ENCODE measurements at regions not wholly inside any gene's neighbourhood (a gene's known extent, or its start where the extent isn't known, plus 50 kb on each side); places are given as distances from the start of the nearest gene placed in this dataset.

DNA sequence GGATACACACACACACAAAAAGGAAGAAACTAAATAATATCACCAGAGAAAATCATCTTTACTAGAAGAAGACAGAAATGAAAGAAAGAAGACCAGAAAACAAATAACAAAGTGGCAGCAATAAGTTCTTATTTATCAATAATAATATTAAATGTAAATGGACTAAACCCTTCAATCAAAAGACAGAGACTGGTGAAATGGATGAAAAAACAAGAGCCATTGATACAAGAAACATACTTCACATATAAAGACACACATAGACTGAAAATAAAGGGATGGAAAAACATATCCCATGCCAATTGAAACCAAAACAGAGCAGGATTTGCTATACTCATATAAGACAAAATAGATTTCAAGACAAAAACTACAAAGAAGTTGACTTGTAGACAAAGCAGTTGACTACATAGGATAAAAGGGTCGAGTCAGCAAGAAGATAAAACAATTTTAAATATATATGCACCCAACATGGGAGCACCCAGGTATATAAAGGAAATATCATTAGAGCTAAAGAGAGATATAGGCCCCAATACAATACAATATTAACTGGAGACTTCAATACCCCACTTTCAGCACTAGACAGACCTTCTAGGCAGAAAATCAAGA, 259.4 kb downstream of the EPM2A start:
- H2BK5ac ChIP-seq (ENCODE audit: low read depth, low read length) = no peak overlapping the region
- H2AFZ ChIP-seq (ENCODE audit: low read length) = no peak overlapping the region
- H3K79me1 ChIP-seq (ENCODE audit: low read depth, low read length) = no peaks in the 10 kb centered on the region
- no peaks in the 10 kb centered on the region for H3K9me3 ChIP-seq (ENCODE audit: insufficient read depth in 2 of 2, low read depth in 1 of 2, low read length in 1 of 2)
- no peak overlapping the region for H2BK12ac ChIP-seq (ENCODE audit: low read depth, low read length)
- no peak overlapping the region for H3K27ac ChIP-seq (ENCODE audit: low read depth, low read length)
- no peak overlapping the region for H2BK20ac ChIP-seq (ENCODE audit: low read length)
- no peaks in the 10 kb centered on the region for H3K79me2 ChIP-seq (ENCODE audit: control insufficient read depth in 1 of 2, insufficient read depth in 2 of 2, low read length in 2 of 2)
- H2AK5ac ChIP-seq (ENCODE audit: low read depth, low read length) = no peak overlapping the region
- H3K23ac ChIP-seq (ENCODE audit: insufficient read length) = no peak overlapping the region
- H3K4me1 ChIP-seq (replicated peaks in 1 of 4; ENCODE audit: control insufficient read depth in 3 of 4, insufficient read depth in 4 of 4, low read length in 3 of 4) = no peaks in the 10 kb centered on the region
- H3K27me3 ChIP-seq (replicated peaks in 1 of 4; ENCODE audit: control insufficient read depth in 3 of 4, extremely low read depth in 1 of 4, insufficient read depth in 3 of 4, low read length in 3 of 4) = no peaks in the 10 kb centered on the region
- 84% methylated on average over 1 of the region's 1 CpG; no CpG with 5 or more reads in 1 of the 2 experiments for WGBS, 2 experiments (ENCODE audit: extremely low coverage in 1 of 2, insufficient coverage in 1 of 2, insufficient read length in 1 of 2, insufficient replicate concordance in 2 of 2, low coverage in 1 of 2, low lambda C conversion rate in 2 of 2, missing lambda C conversion rate in 1 of 2)
- H3K14ac ChIP-seq (ENCODE audit: insufficient read length) = no peak overlapping the region
- no peak for DNase-seq (ENCODE audit: low read depth in 1 of 2, low spot score in 2 of 2)
- H3K9ac ChIP-seq (replicated peaks in 1 of 4; ENCODE audit: extremely low read depth in 1 of 4, low read depth in 3 of 4, low read length in 3 of 4) = no peak overlapping the region
- H3K4me2 ChIP-seq (ENCODE audit: insufficient read depth in 1 of 2, low read depth in 2 of 2, low read length in 2 of 2) = no peak overlapping the region
- no peak overlapping the region for H3K4me3 ChIP-seq (ENCODE audit: extremely low read depth in 1 of 4, insufficient read depth in 2 of 4, low read depth in 3 of 4, low read length in 4 of 4)
- no peak overlapping the region for H3K56ac ChIP-seq (replicated peaks; ENCODE audit: insufficient read length, low read depth, low read length)
- POLR2A ChIA-PET (ENCODE audit: partially characterized antibody) = no interaction called here
- no peaks in the 10 kb centered on the region for H4K20me1 ChIP-seq (replicated peaks in 1 of 2; ENCODE audit: control insufficient read depth in 1 of 2, insufficient read depth in 2 of 2, low read length in 2 of 2)
- no peak overlapping the region for H4K91ac ChIP-seq (replicated peaks; ENCODE audit: insufficient read length, low read length)
- no peaks in the 10 kb centered on the region for H3K36me3 ChIP-seq (ENCODE audit: control insufficient read depth in 2 of 4, insufficient read depth in 4 of 4, low read length in 3 of 4)
- no peak overlapping the region for H2BK120ac ChIP-seq (replicated peaks; ENCODE audit: low read depth, low read length)
- no peak overlapping the region for H4K5ac ChIP-seq (ENCODE audit: insufficient read length, low read depth, low read length)
- no peak for FAIRE-seq
- no peak overlapping the region for H3K4ac ChIP-seq (replicated peaks; ENCODE audit: insufficient read length, low read depth, low read length)
- no peak overlapping the region for H4K8ac ChIP-seq (ENCODE audit: extremely low read depth, insufficient read depth, low read length)
- H3K23me2 ChIP-seq (ENCODE audit: low read depth, low read length) = no peaks in the 10 kb centered on the region
- H3K18ac ChIP-seq (ENCODE audit: extremely low read depth, low read length) = no peak overlapping the region
- H2BK15ac ChIP-seq (ENCODE audit: low read length) = no peak overlapping the region
- CTCF ChIA-PET (ENCODE audit: partially characterized antibody) = no interaction called here
- TF ChIP-seq SIX5 (IDR thresholded peaks at IDR 0.05; ENCODE audit: low read depth, low read length) (no peak), JUND (IDR thresholded peaks at IDR 0.05; ENCODE audit: low read length) (no peak), RFX5 (IDR thresholded peaks at IDR 0.05; ENCODE audit: borderline replicate concordance, low read depth, low read length) (no peak), RNF2 (IDR thresholded peaks at IDR 0.05; ENCODE audit: borderline replicate concordance, low read depth, low read length, missing control alignments, poor library complexity, severe bottlenecking) (no peak), CBX5 (IDR thresholded peaks at IDR 0.05; ENCODE audit: low read depth, low read length) (no peak), SIRT6 (IDR thresholded peaks at IDR 0.05; ENCODE audit: low read length) (no peak), GABPA (IDR thresholded peaks at IDR 0.05; ENCODE audit: borderline replicate concordance, insufficient read depth, low read length) (no peak), CTBP2 (IDR thresholded peaks at IDR 0.05; ENCODE audit: borderline replicate concordance, insufficient read depth, insufficient read length, low read length) (no peak), SRF (IDR thresholded peaks at IDR 0.05; ENCODE audit: low read depth, low read length) (no peak), CHD2 (IDR thresholded peaks at IDR 0.05; ENCODE audit: low read length) (no peak), TAF7 (optimal IDR thresholded peaks at IDR 0.05; ENCODE audit: borderline replicate concordance, low read depth, low read length) (no peak), HDAC2 (IDR thresholded peaks at IDR 0.05; ENCODE audit: borderline replicate concordance in 1 of 2, low read depth in 2 of 2, low read length in 2 of 2) (no peak), TCF12 (IDR thresholded peaks at IDR 0.05; ENCODE audit: low read depth, low read length) (no peak)
- TF ChIP-seq, protein P1, sequence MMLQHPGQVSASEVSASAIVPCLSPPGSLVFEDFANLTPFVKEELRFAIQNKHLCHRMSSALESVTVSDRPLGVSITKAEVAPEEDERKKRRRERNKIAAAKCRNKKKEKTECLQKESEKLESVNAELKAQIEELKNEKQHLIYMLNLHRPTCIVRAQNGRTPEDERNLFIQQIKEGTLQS (IDR thresholded peaks at IDR 0.05; ENCODE audit: insufficient read depth, low read depth, low read length) = no peak

Data from H1 (cell line).